ENCODE measurements at regions not wholly inside any gene's neighbourhood (a gene's known extent, or its start where the extent isn't known, plus 50 kb on each side); places are given as distances from the start of the nearest gene placed in this dataset.

DNA sequence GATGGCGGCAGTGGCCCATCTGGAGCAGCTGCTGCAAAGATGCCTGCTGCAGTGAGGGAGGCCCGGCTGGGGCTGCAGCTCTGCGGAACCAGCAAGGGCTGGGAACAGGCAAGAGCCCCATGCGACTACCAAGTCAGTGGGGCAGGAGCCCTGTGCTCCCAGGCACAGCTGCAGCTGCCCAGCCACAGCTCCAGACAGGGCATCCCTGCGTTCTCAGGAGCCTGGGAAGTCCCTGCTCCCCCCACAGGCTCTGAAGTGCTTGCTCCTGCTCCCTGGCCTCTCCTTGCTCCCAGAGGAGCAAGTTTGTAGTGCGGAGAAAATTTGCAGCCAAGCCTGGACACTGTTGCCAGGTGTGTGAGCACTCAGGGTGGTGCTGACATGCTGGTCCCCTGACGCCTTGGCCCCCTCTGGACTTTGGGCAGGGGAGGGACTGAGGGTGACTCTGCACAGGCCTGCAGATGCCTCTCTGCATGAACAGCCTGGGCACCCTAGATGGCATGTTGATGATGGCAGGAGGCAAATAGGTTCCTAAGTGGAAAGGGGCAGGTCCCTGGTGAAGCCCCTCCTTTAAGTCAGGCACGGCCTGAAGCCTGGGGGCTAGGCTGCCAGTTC, 105.6 kb downstream of the LYZL1 start:
- H3K27me3 ChIP-seq (ENCODE audit: control insufficient read depth, insufficient read depth, low read length) = peaks cover 53% of the 10 kb centered on the region
- no peak overlapping the region for H3K14ac ChIP-seq (replicated peaks; ENCODE audit: low read depth, low read length)
- H3K4me1 ChIP-seq (ENCODE audit: control insufficient read depth, insufficient read depth, low read length) = no peaks in the 10 kb centered on the region
- H3K79me1 ChIP-seq (ENCODE audit: low read depth in 1 of 2, low read length in 2 of 2) = no peaks in the 10 kb centered on the region
- H4K8ac ChIP-seq (ENCODE audit: low read depth in 2 of 2, low read length in 2 of 2) = no peak overlapping the region
- no peak for DNase-seq
- no peak overlapping the region for H2BK20ac ChIP-seq (ENCODE audit: low read depth, low read length)
- no peak overlapping the region for H4K5ac ChIP-seq (ENCODE audit: low read depth, low read length)
- H2BK120ac ChIP-seq (ENCODE audit: low read depth, low read length) = no peak overlapping the region
- no peak overlapping the region for H3K4me2 ChIP-seq (ENCODE audit: low read depth, low read length)
- no peaks in the 10 kb centered on the region for H4K20me1 ChIP-seq (ENCODE audit: insufficient read depth, low read length)
- CTCF ChIA-PET = no interaction called here
- H3K9ac ChIP-seq (ENCODE audit: low read depth, low read length) = no peak overlapping the region
- no peak overlapping the region for H2BK15ac ChIP-seq (ENCODE audit: low read depth, low read length)
- TF ChIP-seq NFE2L2 (IDR thresholded peaks at IDR 0.05; ENCODE audit: low read depth, low read length) = no peak
- no TSS peak for BruUV-seq (replicated peaks)
- H3K9me3 ChIP-seq (ENCODE audit: control insufficient read depth, insufficient read depth, low read length) = no peaks in the 10 kb centered on the region
- H3K56ac ChIP-seq (ENCODE audit: extremely low read depth, insufficient read depth, low read length) = no peak overlapping the region
- in situ Hi-C loops (cut with MboI; ENCODE audit: low sequenced_read_pairs) = no loop called here
- no peak overlapping the region for H3K4ac ChIP-seq (ENCODE audit: low read depth, low read length)
- no peak overlapping the region for H2AFZ ChIP-seq (replicated peaks; ENCODE audit: low read length, poor library complexity)
- no peak overlapping the region for H4K91ac ChIP-seq (ENCODE audit: insufficient read depth, low read depth, low read length)
- no peaks in the 10 kb centered on the region for H3K36me3 ChIP-seq (ENCODE audit: control insufficient read depth, insufficient read depth, low read length)
- no peak overlapping the region for H3K23ac ChIP-seq (ENCODE audit: low read depth, low read length)
- no peak overlapping the region for H3K18ac ChIP-seq (ENCODE audit: low read depth, low read length)
- 61% methylated on average over 4 of the region's 8 CpGs; no CpG with 5 or more reads in 1 of the 2 experiments for WGBS, 2 experiments (ENCODE audit: extremely low coverage in 2 of 2, insufficient read length in 1 of 2)
- ATAC-seq (ENCODE audit: low read depth) = no peak
- no peak overlapping the region for H3K4me3 ChIP-seq (ENCODE audit: insufficient read depth, low read depth, low read length)
- no peak overlapping the region for H2AK9ac ChIP-seq (replicated peaks; ENCODE audit: low read depth, low read length, poor library complexity)
- no peak overlapping the region for H2AK5ac ChIP-seq (ENCODE audit: low read depth, low read length)
- dilution Hi-C loops (cut with HindIII; ENCODE audit: low sequenced_read_pairs, unreplicated experiment) = no loop called here
- no peak overlapping the region for H2BK5ac ChIP-seq (ENCODE audit: low read depth, low read length, poor library complexity, severe bottlenecking)
- no peaks in the 10 kb centered on the region; the same call in 1 of the 2 replicates for H3K9me1 ChIP-seq (ENCODE audit: insufficient read depth, low read length)
- POLR2A ChIA-PET (ENCODE audit: unreplicated experiment) = no interaction called here
- H3K27ac ChIP-seq (ENCODE audit: insufficient read depth, low read length) = no peak overlapping the region
- intact Hi-C loops (cut with micrococcal nuclease) = loop anchor here (5.0 kb wide), 1 partner anchor 767 kb away; no protein-coding TSS in a partner anchor

Data from IMR-90 (cell line).